Cardiac muscle cell (in vitro differentiated cells and primary cell): ENCODE measurements at regions not wholly inside any gene's neighbourhood (a gene's known extent, or its start where the extent isn't known, plus 50 kb on each side); places are given as distances from the start of the nearest gene placed in this dataset.
A peak's percentile ranks its signal among the peaks of the same experiment; 100 is the strongest.

Experiments
- DNase-seq, 2 donors: peaks; one replicate each; pipeline versions ENCODE4 v3.0.0 to v3.0.0-alpha.2; 2010 to 2017; ENCODE audit warnings: low read depth in 1 of 2, low spot score in 1 of 2
- H3K27ac ChIP-seq: fragments of 200-600 bp; sonication (generic); 2 replicates; pipeline ENCODE4 v1.5.1; 2016
- H3K27me3 ChIP-seq: fragments of 200-600 bp; sonication (generic); 2 replicates; pipeline ENCODE4 v1.6.0; 2016; ENCODE audit warnings: control low read depth
- H3K36me3 ChIP-seq: fragments of 200-600 bp; sonication (generic); 2 replicates; pipeline ENCODE4 v1.5.1; 2016; ENCODE audit warnings: control low read depth
- H3K4me1 ChIP-seq: fragments of 200-600 bp; sonication (generic); 2 replicates; pipeline ENCODE4 v1.8.1; 2017; ENCODE audit warnings: low read depth, mild to moderate bottlenecking, mixed run types
- H3K4me3 ChIP-seq: fragments of 200-600 bp; sonication (generic); 2 replicates; pipeline ENCODE4 v1.5.1; 2016; ENCODE audit warnings: mild to moderate bottlenecking
- H3K9me3 ChIP-seq: fragments of 200-600 bp; sonication (generic); 2 replicates; pipeline ENCODE4 v1.5.1; 2017; ENCODE audit warnings: low read depth, mild to moderate bottlenecking, control low read depth
- TF ChIP-seq, protein P1 (sequence below): IDR thresholded peaks from 2 replicates; pipeline ENCODE4 v1.5.1; 2012; ENCODE audit warnings: low read depth, mild to moderate bottlenecking, low read length

DNA sequence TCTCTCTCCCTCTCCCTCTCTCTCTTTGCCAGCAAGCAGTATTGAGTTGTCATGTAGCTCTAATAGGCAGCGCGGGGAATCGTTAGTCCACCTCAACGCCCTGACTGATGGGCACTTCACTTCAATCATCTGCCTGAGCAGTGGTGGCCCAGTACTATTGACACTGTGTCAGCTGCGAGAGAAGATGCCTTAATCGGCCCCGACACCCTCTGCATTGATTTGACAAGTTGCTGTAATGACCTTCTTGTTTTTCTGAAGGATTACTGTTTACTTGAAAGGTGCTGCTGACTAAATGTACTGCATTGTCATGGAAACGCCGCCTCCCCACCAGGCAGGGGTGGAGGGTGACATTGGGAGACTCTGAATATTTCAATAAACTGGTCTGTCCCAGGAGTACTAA is 913.8 kb downstream of the KCNMA1 start:
- H3K27me3 ChIP-seq: no peaks in the 10 kb centered on the region
- TF ChIP-seq, protein P1, sequence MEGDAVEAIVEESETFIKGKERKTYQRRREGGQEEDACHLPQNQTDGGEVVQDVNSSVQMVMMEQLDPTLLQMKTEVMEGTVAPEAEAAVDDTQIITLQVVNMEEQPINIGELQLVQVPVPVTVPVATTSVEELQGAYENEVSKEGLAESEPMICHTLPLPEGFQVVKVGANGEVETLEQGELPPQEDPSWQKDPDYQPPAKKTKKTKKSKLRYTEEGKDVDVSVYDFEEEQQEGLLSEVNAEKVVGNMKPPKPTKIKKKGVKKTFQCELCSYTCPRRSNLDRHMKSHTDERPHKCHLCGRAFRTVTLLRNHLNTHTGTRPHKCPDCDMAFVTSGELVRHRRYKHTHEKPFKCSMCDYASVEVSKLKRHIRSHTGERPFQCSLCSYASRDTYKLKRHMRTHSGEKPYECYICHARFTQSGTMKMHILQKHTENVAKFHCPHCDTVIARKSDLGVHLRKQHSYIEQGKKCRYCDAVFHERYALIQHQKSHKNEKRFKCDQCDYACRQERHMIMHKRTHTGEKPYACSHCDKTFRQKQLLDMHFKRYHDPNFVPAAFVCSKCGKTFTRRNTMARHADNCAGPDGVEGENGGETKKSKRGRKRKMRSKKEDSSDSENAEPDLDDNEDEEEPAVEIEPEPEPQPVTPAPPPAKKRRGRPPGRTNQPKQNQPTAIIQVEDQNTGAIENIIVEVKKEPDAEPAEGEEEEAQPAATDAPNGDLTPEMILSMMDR: no peak
- no peaks in the 10 kb centered on the region for H3K36me3 ChIP-seq
- H3K4me1 ChIP-seq: peaks cover 14% of the 10 kb centered on the region
- no peak overlapping the region for H3K4me3 ChIP-seq
- DNase-seq: no peak
- no peak overlapping the region for H3K27ac ChIP-seq
- H3K9me3 ChIP-seq: no peaks in the 10 kb centered on the region

DNA sequence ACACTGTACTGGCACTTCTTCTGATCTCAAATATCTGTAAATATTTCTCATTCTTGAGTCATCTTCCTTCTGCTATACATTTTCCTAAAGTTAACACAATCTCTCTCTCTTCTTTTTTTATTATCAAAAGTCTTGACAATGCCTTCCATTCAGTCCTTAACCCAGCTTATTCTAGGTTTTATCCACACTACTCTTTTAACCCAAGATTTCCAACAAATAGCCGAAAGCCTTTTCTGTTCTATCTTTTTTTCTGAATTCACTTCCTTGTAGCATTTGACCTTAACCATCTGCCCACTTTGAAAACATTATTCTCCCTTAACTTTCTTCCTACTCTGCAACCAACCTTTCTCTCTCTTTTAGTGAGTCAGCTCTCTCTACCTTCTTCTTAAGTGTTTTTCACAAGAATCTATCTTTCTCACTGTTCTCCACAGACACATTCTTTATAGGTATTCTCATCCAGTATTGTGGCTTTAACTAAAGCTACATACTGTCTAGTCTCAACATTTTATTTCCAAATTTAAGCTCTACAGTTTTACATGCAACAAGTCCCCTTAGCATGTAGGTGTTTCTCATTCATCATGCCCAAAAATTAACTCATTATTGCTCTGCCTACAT is 915.6 kb downstream of the KCNMA1 start:
- no peak overlapping the region for H3K27ac ChIP-seq
- TF ChIP-seq, protein P1: no peak

DNA sequence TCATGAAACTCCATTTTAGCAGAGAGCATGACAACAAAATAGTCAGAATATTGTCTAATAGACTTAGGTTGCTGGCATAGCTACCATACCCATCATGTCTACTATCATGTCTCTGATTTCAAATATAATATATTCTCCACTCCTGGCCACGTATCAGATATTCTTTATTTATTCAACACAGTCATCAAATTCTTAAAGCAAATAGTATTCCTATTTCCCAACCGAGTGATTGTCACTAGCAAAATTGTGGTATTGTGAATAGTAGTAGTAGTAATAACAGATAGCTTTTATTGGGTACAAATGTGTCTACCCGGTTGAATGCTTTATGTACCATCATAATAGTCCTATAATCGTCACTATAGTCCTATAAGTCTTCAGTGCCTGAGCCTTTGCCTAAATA is 918.6 kb downstream of the KCNMA1 start:
- TF ChIP-seq, protein P1: no peak
- peaks cover 14% of the 10 kb centered on the region for H3K4me1 ChIP-seq
- no peaks in the 10 kb centered on the region for H3K36me3 ChIP-seq
- no peak overlapping the region for H3K4me3 ChIP-seq
- no peak overlapping the region for H3K27ac ChIP-seq
- no peaks in the 10 kb centered on the region for H3K9me3 ChIP-seq
- no peaks in the 10 kb centered on the region for H3K27me3 ChIP-seq
- DNase-seq: no peak

More for the DNA sequence above, 915.6 kb downstream of the KCNMA1 start:
- Histone ChIP-seq H3K36me3 (no peaks in the 10 kb centered on the region), H3K4me3 (no peak overlapping the region), H3K4me1 (peaks cover 14% of the 10 kb centered on the region), H3K27me3 (no peaks in the 10 kb centered on the region), H3K9me3 (no peaks in the 10 kb centered on the region)
- DNase-seq: no peak

DNA sequence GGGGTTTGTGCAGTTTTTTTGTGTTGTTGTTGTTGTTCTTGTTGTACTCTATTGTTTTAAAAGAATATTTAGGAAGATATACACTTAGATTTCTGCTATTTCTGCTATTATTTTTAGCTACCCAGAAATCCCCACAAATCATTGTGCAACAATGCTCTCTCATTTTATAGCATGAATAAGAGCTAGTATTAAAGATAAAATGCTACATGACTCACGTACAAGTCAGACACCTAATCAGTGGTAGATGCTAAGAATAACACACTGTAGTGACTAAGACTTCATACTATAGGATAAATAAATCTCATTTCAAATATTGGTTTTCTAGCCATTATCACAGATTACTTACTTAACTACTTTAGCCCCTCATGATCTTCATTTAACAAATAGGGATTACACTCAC is 920.5 kb downstream of the KCNMA1 start:
- no peaks in the 10 kb centered on the region for H3K9me3 ChIP-seq
- H3K4me1 ChIP-seq: no peaks in the 10 kb centered on the region
- H3K4me3 ChIP-seq: no peak overlapping the region
- peak in 1 of 2 donors; percentile 74 for DNase-seq
- H3K36me3 ChIP-seq: no peaks in the 10 kb centered on the region
- TF ChIP-seq, protein P1: no peak
- H3K27me3 ChIP-seq: no peaks in the 10 kb centered on the region
- no peak overlapping the region for H3K27ac ChIP-seq

DNA sequence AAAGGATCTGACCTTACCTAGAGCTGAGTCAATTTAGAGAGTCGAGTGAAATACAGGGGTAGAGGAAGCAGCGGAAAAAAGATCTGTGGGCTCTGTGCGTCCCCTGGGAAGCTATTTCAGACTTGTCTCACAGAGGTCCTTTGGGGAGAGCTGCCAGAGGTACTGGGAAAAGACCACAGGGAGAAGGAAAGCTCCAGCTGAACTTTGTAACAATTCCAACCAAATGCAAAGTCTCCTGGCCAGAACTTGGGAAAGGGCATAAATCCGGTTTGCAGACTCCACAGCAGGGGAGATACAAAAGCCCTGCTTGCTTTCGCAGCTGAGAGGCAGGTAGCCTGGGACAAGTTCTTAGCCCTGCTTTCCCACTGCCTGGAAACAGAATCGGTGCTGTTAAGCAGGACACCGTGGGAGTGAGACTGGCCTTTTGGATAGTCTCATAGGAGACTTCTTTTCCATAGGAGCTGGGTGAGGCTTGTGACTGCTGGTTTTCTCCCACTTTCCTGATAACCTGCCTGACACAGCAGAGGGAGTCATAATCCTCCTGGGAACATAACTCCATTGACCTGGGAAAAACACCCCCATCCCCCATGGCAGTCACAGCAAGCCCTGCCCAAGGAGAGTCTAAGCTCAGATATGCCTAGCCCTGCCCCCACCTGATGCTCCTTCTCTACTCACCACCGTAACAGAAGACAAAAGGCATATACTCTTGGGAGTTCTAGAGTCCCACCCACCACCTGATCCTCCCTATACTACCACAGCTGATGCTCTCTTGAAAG is 926.2 kb downstream of the KCNMA1 start:
- peaks cover 5% of the 10 kb centered on the region for H3K4me1 ChIP-seq
- TF ChIP-seq, protein P1: no peak
- no peak for DNase-seq
- H3K27me3 ChIP-seq: no peaks in the 10 kb centered on the region
- no peak overlapping the region for H3K27ac ChIP-seq
- no peaks in the 10 kb centered on the region for H3K9me3 ChIP-seq
- no peak overlapping the region for H3K4me3 ChIP-seq
- no peaks in the 10 kb centered on the region for H3K36me3 ChIP-seq
